Gastroesophageal sphincter (tissue), 4 donors: ENCODE measurements at regions not wholly inside any gene's neighbourhood (a gene's known extent, or its start where the extent isn't known, plus 50 kb on each side); places are given as distances from the start of the nearest gene placed in this dataset.

Experiments used
- ATAC-seq: fragments of 150-250 bp; one replicate; pipeline ENCODE4 v1.9.1; 2016; ENCODE audit warnings: mild to moderate bottlenecking, moderate library complexity
- H3K27ac ChIP-seq, 4 donors: fragments of 200-600 bp; sonication (generic) in 3 of 4; 1 replicate in 3 of 4; 2 replicates in 1 of 4; pipeline ENCODE4 v1.5.1; 2016 to 2019
- H3K27me3 ChIP-seq: fragments of 200-600 bp; sonication (generic); one replicate; pipeline ENCODE4 v1.5.1; 2019
- H3K36me3 ChIP-seq, 2 donors: fragments of 200-600 bp; sonication (generic); one replicate each; pipeline ENCODE4 v1.5.1; 2019; ENCODE audit warnings: control low read depth in 1 of 2
- H3K4me1 ChIP-seq, 3 donors: fragments of 200-600 bp; sonication (generic); 1 replicate in 2 of 3; 2 replicates in 1 of 3; pipeline ENCODE4 v1.5.1; 2016 to 2019; ENCODE audit warnings: control low read depth in 2 of 3
- H3K4me3 ChIP-seq, 2 donors: fragments of 200-600 bp; sonication (generic); one replicate each; pipeline ENCODE4 v1.5.1; 2019; ENCODE audit warnings: mild to moderate bottlenecking in 1 of 2, moderate library complexity in 1 of 2
- H3K9me3 ChIP-seq, 3 donors: fragments of 200-600 bp; sonication (generic); one replicate each; pipeline ENCODE4 v1.5.1; 2017 to 2019; ENCODE audit warnings: control low read depth in 2 of 3
- EP300 ChIP-seq: sonication (generic); formaldehyde crosslinking; IDR thresholded peaks from one replicate; pipeline ENCODE4 v1.6.1; 2017; ENCODE audit warnings: antibody characterized with exemption, mild to moderate bottlenecking
- POLR2A ChIP-seq, 2 donors: fragments of 450-650 bp; IDR thresholded peaks; one replicate each; pipeline ENCODE4 v1.6.1; 2017; ENCODE audit warnings: antibody characterized with exemption in 2 of 2, mild to moderate bottlenecking in 2 of 2, moderate library complexity in 1 of 2
- POLR2AphosphoS5 ChIP-seq: sonication (generic); formaldehyde crosslinking; IDR thresholded peaks from one replicate; pipeline ENCODE4 v1.6.1; 2017; ENCODE audit warnings: antibody characterized with exemption
- WGBS, 2 donors: methylation state at CpG; one replicate each; pipeline ENCODE4 v1.1.5; 2018; ENCODE audit warnings: low coverage in 1 of 2; 5-methylcytosine and 5-hydroxymethylcytosine counted together
- TF ChIP-seq, protein P1 (sequence below), 4 experiments: fragments of 200-600 bp in 2 of 4; fragments of 450-650 bp in 2 of 4; sonication (generic) in 1 of 4; IDR thresholded peaks; one replicate each; pipeline ENCODE4 v1.5.1; 2017 to 2019; ENCODE audit warnings: antibody characterized with exemption in 4 of 4, mild to moderate bottlenecking in 2 of 4, moderate library complexity in 2 of 4

DNA sequence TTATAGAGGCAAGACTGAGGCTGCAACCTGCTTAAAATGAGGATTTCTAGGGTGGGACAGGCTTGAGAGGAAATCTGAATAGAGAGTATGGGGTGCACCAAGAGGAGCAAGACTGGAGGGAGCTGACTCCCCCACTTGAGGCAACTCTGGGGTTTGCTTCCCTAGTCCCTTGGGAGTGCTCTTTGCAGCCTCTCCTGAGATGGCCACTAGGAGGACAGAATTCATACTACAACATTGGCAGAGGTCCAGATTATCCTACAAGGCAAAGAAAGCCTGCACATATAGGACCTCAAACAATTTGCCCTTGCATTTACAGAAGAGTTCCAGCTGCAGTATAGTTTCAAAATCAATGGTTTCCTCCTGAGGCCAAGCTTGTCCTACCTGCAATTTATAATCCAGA lies 830.9 kb downstream of the TECRL start:
- H3K27me3 ChIP-seq, result no peaks in the 10 kb centered on the region
- TF ChIP-seq EP300 (no peak), POLR2AphosphoS5 (no peak)
- TF ChIP-seq, protein P1, sequence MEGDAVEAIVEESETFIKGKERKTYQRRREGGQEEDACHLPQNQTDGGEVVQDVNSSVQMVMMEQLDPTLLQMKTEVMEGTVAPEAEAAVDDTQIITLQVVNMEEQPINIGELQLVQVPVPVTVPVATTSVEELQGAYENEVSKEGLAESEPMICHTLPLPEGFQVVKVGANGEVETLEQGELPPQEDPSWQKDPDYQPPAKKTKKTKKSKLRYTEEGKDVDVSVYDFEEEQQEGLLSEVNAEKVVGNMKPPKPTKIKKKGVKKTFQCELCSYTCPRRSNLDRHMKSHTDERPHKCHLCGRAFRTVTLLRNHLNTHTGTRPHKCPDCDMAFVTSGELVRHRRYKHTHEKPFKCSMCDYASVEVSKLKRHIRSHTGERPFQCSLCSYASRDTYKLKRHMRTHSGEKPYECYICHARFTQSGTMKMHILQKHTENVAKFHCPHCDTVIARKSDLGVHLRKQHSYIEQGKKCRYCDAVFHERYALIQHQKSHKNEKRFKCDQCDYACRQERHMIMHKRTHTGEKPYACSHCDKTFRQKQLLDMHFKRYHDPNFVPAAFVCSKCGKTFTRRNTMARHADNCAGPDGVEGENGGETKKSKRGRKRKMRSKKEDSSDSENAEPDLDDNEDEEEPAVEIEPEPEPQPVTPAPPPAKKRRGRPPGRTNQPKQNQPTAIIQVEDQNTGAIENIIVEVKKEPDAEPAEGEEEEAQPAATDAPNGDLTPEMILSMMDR (IDR thresholded peaks at IDR 0.05), result no peak
- no peaks in the 10 kb centered on the region for H3K4me1 ChIP-seq
- H3K27ac ChIP-seq, result no peak overlapping the region
- H3K36me3 ChIP-seq, result no peaks in the 10 kb centered on the region
- peaks cover 0 to 27% (median 0%) of the 10 kb centered on the region in 3 donors for H3K9me3 ChIP-seq
- ATAC-seq, result no peak
- H3K4me3 ChIP-seq, result no peak overlapping the region

DNA sequence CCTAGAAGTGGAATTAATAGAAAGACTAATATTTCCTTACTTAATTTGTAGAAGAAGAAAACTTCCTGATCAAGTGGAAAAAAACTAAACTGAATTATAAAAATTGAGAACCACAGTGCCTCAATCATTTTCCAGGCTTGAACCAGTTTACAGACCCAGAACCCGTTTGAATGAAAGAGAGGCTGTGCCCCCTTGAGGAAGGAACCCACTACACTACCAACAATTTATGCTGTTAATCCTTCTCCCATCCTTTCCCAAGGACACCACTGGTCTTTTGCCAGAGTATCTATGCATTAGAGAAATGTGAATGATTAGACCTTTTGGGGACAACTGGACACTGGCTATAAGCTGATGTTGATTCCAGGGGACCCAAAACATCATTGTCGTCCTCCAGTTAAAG lies 842.6 kb downstream of the TECRL start:
- H3K4me3 ChIP-seq, result no peak overlapping the region
- H3K27me3 ChIP-seq, result no peaks in the 10 kb centered on the region
- 42 to 56% methylated on average over 1 to 2 of the region's 2 CpGs for WGBS, 2 donors
- H3K4me1 ChIP-seq, result no peaks in the 10 kb centered on the region
- no peak for ATAC-seq
- H3K36me3 ChIP-seq, result no peaks in the 10 kb centered on the region
- no peak for TF ChIP-seq POLR2AphosphoS5
- no peak for TF ChIP-seq EP300
- TF ChIP-seq, protein P1 (IDR thresholded peaks at IDR 0.05), result no peak
- no peak for TF ChIP-seq POLR2A (IDR thresholded peaks at IDR 0.05)
- no peak overlapping the region for H3K27ac ChIP-seq
- no peaks in the 10 kb centered on the region for H3K9me3 ChIP-seq

DNA sequence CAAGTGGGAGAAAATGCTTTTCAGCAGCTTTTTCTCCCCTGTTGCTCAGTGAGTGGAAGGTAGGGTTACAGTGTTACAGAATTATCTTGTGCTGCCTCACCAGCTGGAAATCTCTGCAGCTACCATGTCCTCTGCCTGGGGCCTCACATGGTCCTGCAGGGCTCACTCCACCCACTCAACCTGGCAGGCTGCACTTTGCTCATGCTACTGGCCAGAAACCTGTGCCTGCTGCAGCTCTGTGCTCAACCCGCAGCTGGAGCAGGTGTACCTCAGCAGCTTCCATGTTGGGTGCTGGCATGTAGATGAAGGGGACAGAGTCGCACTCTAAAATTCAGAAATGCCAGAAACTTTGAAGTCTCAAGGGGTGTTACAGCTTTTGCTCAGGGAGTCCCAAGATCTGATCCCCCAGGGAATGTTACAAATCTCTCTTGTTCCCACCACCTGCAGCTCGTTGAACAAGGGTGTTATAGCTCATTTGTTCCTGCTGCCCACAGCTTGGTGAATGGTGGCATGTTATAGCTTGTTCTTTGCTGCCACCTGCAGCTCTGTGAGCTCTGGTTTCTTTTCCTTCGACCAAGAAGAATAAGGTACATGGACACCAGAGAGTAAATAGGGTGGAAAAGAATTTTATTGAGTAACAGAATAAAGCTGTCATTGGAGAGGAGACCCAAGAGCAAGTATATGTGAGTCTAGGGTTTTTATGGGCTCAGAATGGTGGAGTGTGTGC lies 845.8 kb downstream of the TECRL start:
- no peak for ATAC-seq
- WGBS, 2 donors, result 0 to 30% methylated on average over 1 to 2 of the region's 4 CpGs
- no peaks in the 10 kb centered on the region for H3K36me3 ChIP-seq

DNA sequence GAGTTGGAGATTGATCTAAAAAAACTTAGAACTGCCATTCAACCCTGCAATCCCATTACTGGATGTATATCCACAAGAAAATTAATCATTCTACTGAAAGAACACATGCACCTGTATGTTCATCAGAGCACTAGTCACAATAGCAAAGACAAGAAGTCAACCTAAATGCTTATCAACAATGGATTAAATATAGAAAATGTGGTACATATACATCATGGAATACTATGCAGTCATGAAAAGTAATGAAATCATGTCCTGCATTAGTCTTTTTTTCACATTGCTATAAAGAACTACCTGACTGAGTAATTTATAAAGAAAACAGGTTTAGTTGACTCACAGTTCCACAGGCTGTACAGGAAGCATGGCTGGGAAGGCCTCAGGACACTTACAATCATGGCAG lies 850.5 kb downstream of the TECRL start:
- H3K4me1 ChIP-seq, result no peaks in the 10 kb centered on the region
- no peaks in the 10 kb centered on the region for H3K9me3 ChIP-seq
- no peak overlapping the region for H3K4me3 ChIP-seq
- ATAC-seq, result no peak
- H3K27ac ChIP-seq, result no peak overlapping the region
- TF ChIP-seq, protein P1 (IDR thresholded peaks at IDR 0.05), result no peak
- TF ChIP-seq POLR2AphosphoS5 (no peak), POLR2A (IDR thresholded peaks at IDR 0.05) (no peak), EP300 (no peak)
- no peaks in the 10 kb centered on the region for H3K27me3 ChIP-seq
- no peaks in the 10 kb centered on the region for H3K36me3 ChIP-seq

More for the DNA sequence above, 845.8 kb downstream of the TECRL start:
- Histone ChIP-seq H3K27me3 (no peaks in the 10 kb centered on the region), H3K9me3 (no peaks in the 10 kb centered on the region), H3K27ac (no peak overlapping the region), H3K4me3 (no peak overlapping the region), H3K4me1 (no peaks in the 10 kb centered on the region)
- TF ChIP-seq POLR2AphosphoS5, result no peak
- no peak for TF ChIP-seq POLR2A (IDR thresholded peaks at IDR 0.05)
- TF ChIP-seq, protein P1 (IDR thresholded peaks at IDR 0.05), result no peak
- no peak for TF ChIP-seq EP300

DNA sequence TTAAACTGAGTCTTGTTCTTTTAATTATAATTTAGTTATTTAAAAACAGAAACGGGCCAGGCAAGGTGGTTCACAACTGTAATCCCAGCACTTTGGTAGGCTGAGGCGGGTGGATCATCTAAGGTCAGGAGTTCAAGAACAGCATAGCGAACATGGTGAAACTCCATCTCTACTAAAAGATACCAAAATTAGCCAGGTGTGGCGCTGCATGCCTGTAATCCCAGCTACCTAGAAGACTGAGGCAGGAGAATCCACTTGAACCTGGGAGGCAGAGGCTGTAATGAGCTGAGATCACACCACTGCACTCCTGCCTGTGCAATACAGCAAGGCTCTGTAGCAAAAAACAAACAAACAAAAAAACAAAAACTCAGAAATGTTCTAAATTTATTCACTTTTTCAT lies 852.9 kb downstream of the TECRL start:
- TF ChIP-seq, protein P1 (IDR thresholded peaks at IDR 0.05), result no peak
- no peak for TF ChIP-seq POLR2A (IDR thresholded peaks at IDR 0.05)
- no peak for TF ChIP-seq POLR2AphosphoS5
- no peak for TF ChIP-seq EP300
- H3K4me3 ChIP-seq, result no peak overlapping the region
- no peaks in the 10 kb centered on the region for H3K27me3 ChIP-seq
- no peak overlapping the region for H3K27ac ChIP-seq
- H3K4me1 ChIP-seq, result no peaks in the 10 kb centered on the region
- 75 to 78% methylated on average over 1 to 4 of the region's 4 CpGs for WGBS, 2 donors
- ATAC-seq, result no peak
- H3K36me3 ChIP-seq, result no peaks in the 10 kb centered on the region
- no peaks in the 10 kb centered on the region for H3K9me3 ChIP-seq
